ENCODE measurements at regions not wholly inside any gene's neighbourhood (a gene's known extent, or its start where the extent isn't known, plus 50 kb on each side); places are given as distances from the start of the nearest gene placed in this dataset.
"Not testable (repeated sequence)": the region's sequence is repeated elsewhere in the genome, so short reads cannot be mapped to it uniquely, and the experiment has no call there.

DNA sequence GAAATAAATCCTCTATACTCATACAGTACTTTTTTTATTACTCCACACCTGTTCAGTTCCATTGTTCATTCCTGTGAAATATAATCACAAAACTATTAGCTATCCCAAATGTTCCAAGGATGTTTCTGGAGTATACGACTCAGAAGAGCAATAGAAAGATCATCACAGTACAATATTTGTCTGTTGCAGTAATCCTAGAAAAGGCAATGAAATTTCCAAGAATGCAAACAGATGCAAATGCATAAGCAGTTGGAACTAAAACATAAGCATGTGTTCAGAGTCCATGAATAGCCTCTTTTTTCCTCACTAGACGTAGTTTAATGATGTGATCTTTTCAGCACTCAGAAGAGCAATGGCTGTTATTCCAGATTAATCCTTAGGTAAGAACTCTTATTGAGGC, 55.2 kb downstream of the RTL3 start:
- peaks cover 4% of the 10 kb centered on the region for H3K36me3 Mint-ChIP-seq (ENCODE audit: low read depth)
- H3K27ac Mint-ChIP-seq, result no peak overlapping the region
- ATAC-seq (no peak), DNase-seq (no peak)
- POLR2A ChIA-PET, result no interaction called here
- H3K4me3 Mint-ChIP-seq, result no peak overlapping the region
- no peaks in the 10 kb centered on the region for H3K9me3 Mint-ChIP-seq (ENCODE audit: insufficient read depth)
- CTCF ChIA-PET, result no interaction called here
- no peaks in the 10 kb centered on the region for H3K4me1 Mint-ChIP-seq (ENCODE audit: low read depth)
- no peaks in the 10 kb centered on the region for H3K27me3 Mint-ChIP-seq (ENCODE audit: low read depth)

DNA sequence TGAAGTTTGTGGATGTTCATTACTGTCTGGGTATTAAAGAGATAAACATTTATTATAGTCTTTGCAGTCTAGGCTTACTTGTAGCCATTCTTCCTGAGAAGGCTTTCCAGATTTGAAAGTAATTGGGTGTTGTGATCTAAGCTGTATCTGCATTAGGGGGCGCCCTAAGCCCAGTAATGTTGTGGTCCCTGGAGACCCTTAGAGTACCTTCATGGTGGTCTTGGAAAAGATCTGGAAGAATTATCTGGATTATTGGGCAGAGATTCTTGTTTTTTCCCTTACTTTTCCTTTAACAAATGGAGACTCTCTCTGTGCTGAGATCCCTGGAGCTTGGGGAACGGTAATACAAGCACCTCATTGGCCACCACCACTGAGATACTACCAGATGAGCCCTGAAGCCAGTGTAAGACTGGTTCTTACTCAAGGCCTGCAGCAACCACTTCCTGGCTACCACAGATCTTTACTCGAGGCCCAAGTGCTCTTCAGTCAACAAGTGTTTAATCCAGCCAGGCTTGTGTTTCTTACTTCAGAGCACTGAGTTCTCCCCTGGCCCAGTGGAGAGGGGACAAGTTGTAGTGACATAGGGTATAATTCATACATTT, 63.1 kb downstream of the RTL3 start:
- ATAC-seq (no peak), DNase-seq (peak; percentile 22)
- H3K4me1 Mint-ChIP-seq (ENCODE audit: low read depth), result peaks cover 7% of the 10 kb centered on the region
- POLR2A ChIA-PET, result no interaction called here
- CTCF ChIA-PET, result interaction anchor here (0.9 to 1.5 kb wide), 2 partner anchors 290 to 486 kb away, joined by 3 to 4 read pairs; no protein-coding TSS in a partner anchor
- no peaks in the 10 kb centered on the region for H3K27me3 Mint-ChIP-seq (ENCODE audit: low read depth)
- H3K36me3 Mint-ChIP-seq (ENCODE audit: low read depth), result peaks cover 5% of the 10 kb centered on the region
- no peak overlapping the region for H3K4me3 Mint-ChIP-seq
- H3K9me3 Mint-ChIP-seq (ENCODE audit: insufficient read depth), result peaks cover 11% of the 10 kb centered on the region
- H3K27ac Mint-ChIP-seq, result no peak overlapping the region

DNA sequence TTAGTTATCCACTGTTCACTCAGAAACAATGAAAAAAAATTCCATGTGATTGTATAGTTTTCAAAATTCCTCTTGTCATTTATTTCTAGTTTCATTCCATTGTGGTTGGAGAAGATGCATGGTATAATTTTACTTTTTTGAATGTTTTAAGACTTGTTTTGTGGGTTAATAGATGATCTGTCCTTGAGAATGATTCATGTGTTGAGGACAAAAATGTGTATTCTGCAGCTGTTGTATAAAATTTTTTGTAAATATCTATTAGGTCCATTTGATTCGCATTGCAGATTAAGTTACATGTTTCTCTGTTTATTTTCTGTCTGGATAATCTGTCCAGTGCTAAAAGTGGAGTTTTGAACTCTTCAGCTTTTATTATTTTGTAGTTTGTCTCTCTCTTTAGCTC, 65.4 kb downstream of the RTL3 start:
- Mint-ChIP-seq H3K27ac (no peak overlapping the region), H3K4me3 (no peak overlapping the region), H3K27me3 (ENCODE audit: low read depth) (no peaks in the 10 kb centered on the region), H3K9me3 (ENCODE audit: insufficient read depth) (peaks cover 12% of the 10 kb centered on the region), H3K4me1 (ENCODE audit: low read depth) (peaks cover 7% of the 10 kb centered on the region), H3K36me3 (ENCODE audit: low read depth) (peaks cover 2% of the 10 kb centered on the region)
- ATAC-seq, result no peak
- ChIA-PET POLR2A (no interaction called here), CTCF (interaction anchor here (1.2 kb wide), 1 partner anchor 115 kb away, joined by 3 read pairs; no protein-coding TSS in a partner anchor)
- DNase-seq, result no peak

DNA sequence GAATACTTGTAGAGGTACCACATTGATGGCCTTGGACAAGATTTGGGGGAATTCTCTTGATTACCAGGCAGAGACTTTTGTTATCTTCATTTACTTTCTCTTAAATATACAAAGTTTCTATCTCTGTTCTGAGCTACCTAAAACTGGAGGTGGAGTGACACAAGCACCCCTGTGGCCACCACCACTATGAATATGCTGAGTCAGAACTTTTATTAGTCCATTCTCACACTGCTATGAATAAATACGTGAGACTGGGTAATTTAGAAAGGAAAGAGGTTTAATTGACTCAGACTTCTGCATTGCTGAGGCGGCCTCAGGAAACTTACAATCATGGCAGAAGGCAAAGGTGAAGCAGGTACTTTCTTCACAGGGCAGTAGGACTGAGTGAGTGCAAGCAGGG, 67.1 kb downstream of the RTL3 start:
- Mint-ChIP-seq H3K36me3 (ENCODE audit: low read depth) (peaks cover 2% of the 10 kb centered on the region), H3K4me3 (no peak overlapping the region), H3K27ac (no peak overlapping the region), H3K27me3 (ENCODE audit: low read depth) (no peaks in the 10 kb centered on the region), H3K9me3 (ENCODE audit: insufficient read depth) (peaks cover 12% of the 10 kb centered on the region), H3K4me1 (ENCODE audit: low read depth) (peaks cover 7% of the 10 kb centered on the region)
- DNase-seq (no peak), ATAC-seq (no peak)
- POLR2A ChIA-PET, result no interaction called here
- CTCF ChIA-PET, result no interaction called here

DNA sequence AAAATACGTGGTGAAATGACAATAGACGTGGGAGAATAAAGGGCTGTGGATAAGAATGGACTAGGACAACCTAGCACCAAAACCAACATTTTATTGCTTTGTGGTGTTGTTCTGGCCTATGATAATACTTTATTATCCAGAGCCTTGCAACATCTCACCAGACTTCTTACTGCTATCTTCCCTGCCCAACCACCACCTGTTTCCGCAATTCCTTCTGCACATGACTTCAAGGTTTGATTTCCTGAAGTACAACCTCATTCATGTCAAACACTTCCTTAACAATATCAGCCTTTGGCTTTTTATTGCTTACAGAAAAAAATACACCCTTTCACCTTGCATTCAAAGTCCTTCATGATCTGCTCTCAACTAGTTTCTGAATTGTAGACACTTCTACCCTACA, 84.8 kb downstream of the RTL3 start:
- no peaks in the 10 kb centered on the region for H3K27me3 Mint-ChIP-seq (ENCODE audit: low read depth)
- H3K27ac Mint-ChIP-seq, result no peak overlapping the region
- no peak for ATAC-seq
- H3K4me1 Mint-ChIP-seq (ENCODE audit: low read depth), result peaks cover 20% of the 10 kb centered on the region
- H3K4me3 Mint-ChIP-seq, result no peak overlapping the region
- ChIA-PET CTCF (no interaction called here), POLR2A (no interaction called here)
- no peaks in the 10 kb centered on the region for H3K9me3 Mint-ChIP-seq (ENCODE audit: insufficient read depth)
- no peak for DNase-seq
- no peaks in the 10 kb centered on the region for H3K36me3 Mint-ChIP-seq (ENCODE audit: low read depth)

DNA sequence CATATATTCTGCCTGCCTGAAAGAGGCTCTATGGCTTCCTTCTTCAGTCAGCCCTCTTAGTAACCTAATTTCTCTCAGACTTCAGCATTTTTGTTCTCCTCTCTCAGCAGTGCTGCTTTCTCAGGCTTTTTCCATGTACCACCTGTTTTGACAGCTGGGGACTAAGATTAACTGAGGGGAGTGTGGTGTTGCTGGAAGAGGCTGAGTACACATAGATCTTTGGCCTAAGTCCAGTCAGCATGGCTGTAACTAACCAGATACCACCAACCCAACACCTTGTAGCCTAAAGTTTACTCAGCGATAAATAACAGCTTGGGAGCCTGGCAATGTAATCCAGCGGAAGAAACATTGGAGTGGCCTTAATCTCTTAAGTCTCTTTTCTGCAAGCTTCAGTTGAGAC, 85.5 kb downstream of the RTL3 start:
- Mint-ChIP-seq H3K4me3 (no peak overlapping the region), H3K9me3 (ENCODE audit: insufficient read depth) (no peaks in the 10 kb centered on the region), H3K36me3 (ENCODE audit: low read depth) (no peaks in the 10 kb centered on the region), H3K27me3 (ENCODE audit: low read depth) (no peaks in the 10 kb centered on the region), H3K27ac (no peak overlapping the region), H3K4me1 (ENCODE audit: low read depth) (peaks cover 20% of the 10 kb centered on the region)
- DNase-seq (no peak), ATAC-seq (no peak)
- ChIA-PET POLR2A (no interaction called here), CTCF (no interaction called here)

DNA sequence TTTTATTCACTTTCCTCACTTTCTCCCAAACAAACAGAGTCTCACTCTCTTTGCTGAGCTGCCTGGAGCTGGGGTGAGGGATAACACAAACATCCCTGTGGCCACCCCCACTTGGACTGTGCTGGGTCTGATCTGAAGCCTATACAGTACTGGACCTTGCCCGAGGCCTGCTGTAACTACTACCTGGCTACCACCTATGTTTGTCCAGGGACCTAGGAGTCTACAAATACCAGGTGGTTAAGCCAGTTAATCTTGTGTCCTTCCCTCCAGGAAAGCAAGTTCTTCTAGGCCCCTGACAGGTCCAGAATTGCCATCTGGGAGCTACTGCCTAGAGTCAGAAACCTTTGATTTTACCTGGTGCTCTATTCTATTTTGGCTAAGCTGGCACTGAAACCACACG, 87.3 kb downstream of the RTL3 start:
- no peaks in the 10 kb centered on the region for H3K27me3 Mint-ChIP-seq (ENCODE audit: low read depth)
- H3K36me3 Mint-ChIP-seq (ENCODE audit: low read depth), result no peaks in the 10 kb centered on the region
- DNase-seq (no peak), ATAC-seq (no peak)
- ChIA-PET POLR2A (no interaction called here), CTCF (no interaction called here)
- H3K4me1 Mint-ChIP-seq (ENCODE audit: low read depth), result peaks cover 20% of the 10 kb centered on the region
- no peaks in the 10 kb centered on the region for H3K9me3 Mint-ChIP-seq (ENCODE audit: insufficient read depth)
- peak overlapping the region; percentile 30 for H3K27ac Mint-ChIP-seq
- H3K4me3 Mint-ChIP-seq, result no peak overlapping the region

DNA sequence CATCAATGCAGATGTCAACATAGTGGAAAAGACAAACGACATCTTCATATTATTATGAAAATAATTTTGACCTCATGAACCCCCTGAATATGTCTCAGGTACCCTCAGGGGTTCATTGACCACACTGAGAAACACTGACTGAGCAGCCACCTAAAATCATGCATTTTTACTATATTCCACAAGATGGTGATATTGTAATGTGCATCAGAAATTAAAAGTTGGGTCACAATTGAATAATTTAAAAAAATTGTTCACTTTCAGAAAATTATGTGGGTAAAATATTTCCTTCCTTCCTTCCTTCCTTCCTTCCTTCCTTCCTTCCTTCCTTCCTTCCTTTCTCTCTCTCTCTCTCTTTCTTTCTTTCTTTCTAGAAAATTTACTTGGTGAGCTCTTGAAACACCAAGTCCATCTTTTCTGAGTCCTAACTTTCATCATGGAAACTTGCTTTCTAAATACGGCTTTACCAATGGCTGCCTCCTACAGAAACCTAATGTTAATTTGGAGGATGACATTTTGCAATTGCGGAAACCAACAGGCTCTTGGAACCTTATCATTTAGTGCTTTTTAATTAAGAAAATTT, 103.6 kb downstream of the RTL3 start:
- Mint-ChIP-seq H3K27me3 (ENCODE audit: low read depth) (no peaks in the 10 kb centered on the region), H3K9me3 (ENCODE audit: insufficient read depth) (peaks cover 3% of the 10 kb centered on the region), H3K36me3 (ENCODE audit: low read depth) (peaks cover 4% of the 10 kb centered on the region), H3K4me1 (ENCODE audit: low read depth) (peaks cover 9% of the 10 kb centered on the region), H3K4me3 (no peak overlapping the region), H3K27ac (no peak overlapping the region)
- POLR2A ChIA-PET, result interaction anchor here (0.7 kb wide), 1 partner anchor 387 kb away, joined by 4 read pairs; no protein-coding TSS in a partner anchor
- no peak for ATAC-seq
- CTCF ChIA-PET, result interaction anchor here (0.6 to 2.0 kb wide), 11 partner anchors 98 to 857 kb away, joined by 3 to 7 read pairs (median 3); no protein-coding TSS in a partner anchor
- no peak for DNase-seq

DNA sequence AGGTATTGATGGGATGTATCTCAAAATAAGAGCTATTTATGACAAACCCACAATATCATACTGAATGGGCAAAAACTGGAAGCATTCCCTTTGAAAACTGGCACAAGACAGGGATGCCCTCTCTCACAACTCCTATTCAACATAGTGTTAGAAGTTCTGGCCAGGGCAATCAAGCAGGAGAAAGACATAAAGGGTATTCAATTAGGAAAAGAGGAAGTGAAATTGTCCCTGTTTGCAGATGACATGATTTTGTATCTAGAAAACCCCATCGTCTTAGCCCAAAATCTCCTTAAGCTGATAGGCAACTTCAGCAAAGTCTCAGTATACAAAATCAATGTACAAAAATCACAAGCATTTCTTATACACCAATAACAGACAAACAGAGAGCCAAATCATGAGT, 106.5 kb downstream of the RTL3 start:
- H3K27me3 Mint-ChIP-seq (ENCODE audit: low read depth); H3K9me3 Mint-ChIP-seq (ENCODE audit: insufficient read depth); H3K27ac Mint-ChIP-seq; POLR2A ChIA-PET; H3K36me3 Mint-ChIP-seq (ENCODE audit: low read depth); DNase-seq; ATAC-seq; H3K4me1 Mint-ChIP-seq (ENCODE audit: low read depth); H3K4me3 Mint-ChIP-seq; CTCF ChIA-PET: not testable (repeated sequence)

DNA sequence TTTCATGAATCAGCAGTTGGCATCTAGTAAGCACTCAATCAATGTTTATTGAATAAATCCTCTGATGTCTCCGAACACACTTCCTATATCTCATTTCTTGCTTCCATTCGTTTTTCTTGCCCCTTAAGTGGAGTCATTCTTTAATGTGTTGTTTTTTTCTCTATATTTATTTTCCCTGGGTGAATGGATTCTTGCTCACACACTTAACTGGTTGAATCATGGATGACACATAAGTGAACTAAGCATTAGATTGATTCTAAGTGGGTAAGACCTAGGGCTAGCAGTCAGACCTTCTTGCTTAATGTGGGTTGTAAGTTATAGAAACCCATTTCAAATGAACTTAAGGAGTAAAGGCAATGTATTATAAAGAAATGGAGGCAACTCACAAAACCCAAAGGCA, 111.1 kb downstream of the RTL3 start:
- Mint-ChIP-seq H3K27ac (no peak overlapping the region), H3K4me1 (ENCODE audit: low read depth) (no peaks in the 10 kb centered on the region), H3K27me3 (ENCODE audit: low read depth) (no peaks in the 10 kb centered on the region), H3K36me3 (ENCODE audit: low read depth) (peaks cover 11% of the 10 kb centered on the region), H3K4me3 (no peak overlapping the region), H3K9me3 (ENCODE audit: insufficient read depth) (peaks cover 5% of the 10 kb centered on the region)
- ATAC-seq (no peak), DNase-seq (no peak)
- ChIA-PET POLR2A (no interaction called here), CTCF (no interaction called here)

DNA sequence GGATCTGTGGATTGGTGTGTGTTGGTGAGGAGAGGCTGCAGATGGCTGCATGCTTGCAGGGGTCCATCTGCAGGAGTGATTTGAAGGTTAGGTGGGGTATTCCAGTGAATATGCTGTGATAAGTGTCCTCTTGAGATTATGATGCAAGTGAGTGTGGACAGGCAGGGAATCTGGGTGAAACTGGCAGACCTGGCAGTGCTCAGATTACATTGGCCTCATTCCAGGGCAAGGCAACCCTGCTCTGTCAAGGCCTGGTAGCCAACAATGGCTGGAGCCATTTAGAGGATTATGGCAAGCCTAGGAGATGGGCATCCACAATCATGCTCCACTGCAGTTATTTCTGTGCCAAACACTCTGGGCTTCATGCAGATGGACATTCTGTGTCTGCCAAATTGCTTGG, 113.9 kb downstream of the RTL3 start:
- H3K36me3 Mint-ChIP-seq (ENCODE audit: low read depth), result peaks cover 19% of the 10 kb centered on the region
- H3K9me3 Mint-ChIP-seq (ENCODE audit: insufficient read depth), result peaks cover 8% of the 10 kb centered on the region
- POLR2A ChIA-PET, result no interaction called here
- CTCF ChIA-PET, result no interaction called here
- H3K4me3 Mint-ChIP-seq, result no peak overlapping the region
- H3K27me3 Mint-ChIP-seq (ENCODE audit: low read depth), result no peaks in the 10 kb centered on the region
- H3K4me1 Mint-ChIP-seq (ENCODE audit: low read depth), result no peaks in the 10 kb centered on the region
- no peak for DNase-seq
- no peak overlapping the region for H3K27ac Mint-ChIP-seq
- ATAC-seq, result no peak

DNA sequence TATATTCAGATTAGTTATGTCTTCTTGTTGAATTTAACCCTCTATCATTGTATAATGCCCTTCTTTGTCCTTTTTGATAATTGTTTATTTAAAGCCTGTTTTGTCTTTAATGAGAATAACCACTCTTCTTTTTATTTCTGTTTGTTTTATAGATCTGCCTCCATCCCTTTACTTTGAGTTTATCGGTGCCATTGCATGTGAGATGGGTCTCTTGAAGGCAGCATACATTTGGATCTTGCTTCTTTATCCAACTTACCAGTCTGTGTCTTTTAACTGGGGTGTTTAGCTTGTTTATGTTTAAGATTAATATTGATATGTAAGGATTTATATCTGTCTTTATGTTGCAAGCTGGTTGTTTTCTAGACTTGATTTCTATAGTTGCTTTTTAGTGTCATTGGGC, 115.8 kb downstream of the RTL3 start:
- Mint-ChIP-seq H3K9me3 (ENCODE audit: insufficient read depth) (peaks cover 4% of the 10 kb centered on the region), H3K4me1 (ENCODE audit: low read depth) (no peaks in the 10 kb centered on the region), H3K4me3 (no peak overlapping the region), H3K27me3 (ENCODE audit: low read depth) (no peaks in the 10 kb centered on the region), H3K36me3 (ENCODE audit: low read depth) (peaks cover 20% of the 10 kb centered on the region), H3K27ac (no peak overlapping the region)
- no peak for ATAC-seq
- ChIA-PET CTCF (no interaction called here), POLR2A (no interaction called here)
- no peak for DNase-seq

DNA sequence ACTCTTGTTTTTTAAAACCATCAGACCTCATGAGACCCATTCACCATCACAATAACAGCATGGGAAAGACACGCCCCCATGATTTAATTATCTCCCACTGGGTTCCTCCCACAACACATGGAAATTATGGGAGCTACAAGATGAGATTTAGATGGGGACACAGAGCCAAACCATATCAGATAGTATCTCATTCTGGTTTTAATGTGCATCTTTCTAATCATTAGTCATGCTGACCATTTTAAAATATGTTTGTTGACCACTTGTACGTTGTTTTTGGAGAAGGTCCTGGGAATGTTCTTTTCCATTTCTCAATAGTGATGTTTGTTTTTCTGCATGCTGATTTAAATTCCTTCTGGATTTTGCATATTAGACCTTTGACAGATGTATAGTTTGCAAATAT, 119.0 kb downstream of the RTL3 start:
- no peak overlapping the region for H3K27ac Mint-ChIP-seq
- no peak for DNase-seq
- no peak overlapping the region for H3K4me3 Mint-ChIP-seq
- H3K4me1 Mint-ChIP-seq (ENCODE audit: low read depth), result no peaks in the 10 kb centered on the region
- H3K9me3 Mint-ChIP-seq (ENCODE audit: insufficient read depth), result peaks cover 4% of the 10 kb centered on the region
- ChIA-PET CTCF (no interaction called here), POLR2A (no interaction called here)
- no peaks in the 10 kb centered on the region for H3K27me3 Mint-ChIP-seq (ENCODE audit: low read depth)
- no peak for ATAC-seq
- peaks cover 17% of the 10 kb centered on the region for H3K36me3 Mint-ChIP-seq (ENCODE audit: low read depth)

All from activated CD8-positive, alpha-beta T cell treated with anti-CD3 and anti-CD28 coated beads, Interleukin-2, amount 10 ng/mL, durations not matched to agents 7 days and 5 days (primary cell).